Naive thymus-derived CD4-positive, alpha-beta T cell (primary cell): ENCODE measurements at regions not wholly inside any gene's neighbourhood (a gene's known extent, or its start where the extent isn't known, plus 50 kb on each side); places are given as distances from the start of the nearest gene placed in this dataset.

Experiments
- ATAC-seq: fragments of 150-1000 bp; cut with Tn5 transposase; 2 replicates; pipeline ENCODE4 v1.10.0; 2021; ENCODE audit warnings: mild to moderate bottlenecking, moderate library complexity
- CTCF ChIA-PET: fragments of 350-600 bp; sonication (Branson Sonifier 250); formaldehyde crosslinking; loops from one replicate; lab custom pipeline; 2021; ENCODE audit warnings: antibody characterized with exemption; lab: Charles Lee
- POLR2A ChIA-PET: fragments of 350-600 bp; sonication (Branson Sonifier 250); formaldehyde crosslinking; loops from one replicate; lab custom pipeline; 2021; ENCODE audit warnings: antibody characterized with exemption, inconsistent platforms; lab: Charles Lee
- DNase-seq, 9 donors: peaks; one replicate each; pipeline versions ENCODE4 v3.0.0 to v3.0.0-alpha.2; 2020 to 2022; ENCODE audit warnings: mixed read lengths in 1 of 9
- H3K27ac ChIP-seq: one replicate; pipeline ENCODE4 v1.7.0; 2013; ENCODE audit warnings: mild to moderate bottlenecking, low read depth, low read length, moderate library complexity
- H3K27me3 ChIP-seq, 2 donors: one replicate each; pipeline ENCODE4 v1.7.0; 2013; ENCODE audit warnings: low read length in 2 of 2, mild to moderate bottlenecking in 2 of 2, moderate library complexity in 2 of 2; ENCODE audit not compliant: control insufficient read depth in 2 of 2, insufficient read depth in 2 of 2
- H3K36me3 ChIP-seq, 3 experiments: 1 replicate in 2 of 3; 2 replicates in 1 of 3; pipeline ENCODE4 v1.7.0; 2013; ENCODE audit warnings: low read length in 3 of 3, mild to moderate bottlenecking in 3 of 3, moderate library complexity in 1 of 3; ENCODE audit not compliant: insufficient read depth in 3 of 3, control insufficient read depth in 2 of 3
- H3K4me1 ChIP-seq, 2 donors: one replicate each; pipeline ENCODE4 v1.7.0; 2013; ENCODE audit warnings: low read length in 2 of 2, mild to moderate bottlenecking in 2 of 2, moderate library complexity in 1 of 2; ENCODE audit not compliant: control insufficient read depth in 2 of 2, insufficient read depth in 2 of 2
- H3K4me3 ChIP-seq: 2 replicates; pipeline ENCODE4 v1.7.0; 2013; ENCODE audit warnings: mild to moderate bottlenecking, low read length
- H3K9me3 ChIP-seq, 3 experiments: 1 replicate in 2 of 3; 2 replicates in 1 of 3; pipeline ENCODE4 v1.7.0; 2013; ENCODE audit warnings: low read length in 3 of 3; ENCODE audit not compliant: control insufficient read depth in 2 of 3
- H3K27ac Mint-ChIP-seq, 9 donors: one replicate each; pipeline ENCODE4 v1.8.0; 2020 to 2022; ENCODE audit warnings: mixed read lengths in 9 of 9, mild to moderate bottlenecking in 8 of 9, moderate library complexity in 5 of 9, inconsistent platforms in 2 of 9
- H3K27me3 Mint-ChIP-seq, 5 donors: one replicate each; pipeline ENCODE4 v1.8.0; 2021 to 2022; ENCODE audit warnings: mixed read lengths in 5 of 5, mild to moderate bottlenecking in 1 of 5
- H3K36me3 Mint-ChIP-seq, 5 donors: one replicate each; pipeline ENCODE4 v1.8.0; 2020 to 2022; ENCODE audit warnings: mixed read lengths in 5 of 5, mild to moderate bottlenecking in 3 of 5, inconsistent platforms in 1 of 5
- H3K4me1 Mint-ChIP-seq, 7 donors: one replicate each; pipeline ENCODE4 v1.8.0; 2020 to 2022; ENCODE audit warnings: mixed read lengths in 7 of 7, mild to moderate bottlenecking in 3 of 7, inconsistent platforms in 1 of 7
- H3K4me3 Mint-ChIP-seq, 10 donors: one replicate each; pipeline ENCODE4 v1.8.0; 2020 to 2022; ENCODE audit warnings: mild to moderate bottlenecking in 10 of 10, mixed read lengths in 10 of 10, moderate library complexity in 6 of 10, inconsistent platforms in 2 of 10
- H3K9me3 Mint-ChIP-seq, 11 donors: one replicate each; pipeline ENCODE4 v1.8.0; 2020 to 2022; ENCODE audit warnings: mixed read lengths in 11 of 11, mild to moderate bottlenecking in 4 of 11, inconsistent platforms in 1 of 11, moderate library complexity in 1 of 11
- intact Hi-C, 2 donors: fragments of 100-400 bp; cut with micrococcal nuclease; formaldehyde crosslinking; loops; one replicate each; pipeline ENCODE4 v1.15.1; 2023

DNA sequence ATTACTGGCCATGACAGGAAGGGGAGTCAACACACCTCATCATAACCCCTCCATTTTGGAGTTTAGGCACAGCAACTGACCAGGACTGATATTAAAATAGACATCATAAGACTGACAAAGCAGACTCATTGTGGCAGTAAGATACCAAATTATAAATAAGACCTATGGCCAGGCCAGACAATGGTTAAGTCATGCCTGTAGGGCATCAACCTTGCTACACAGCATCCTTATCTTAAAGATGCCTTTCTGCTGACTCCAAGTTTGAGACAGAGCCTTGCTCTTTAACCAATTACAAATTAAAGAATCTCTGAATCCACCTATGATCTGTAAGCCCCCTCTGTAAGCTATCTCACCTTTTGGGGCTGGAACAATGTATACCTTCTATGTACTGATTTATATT is 65.5 kb downstream of the VCX2 start:
- no peaks in the 10 kb centered on the region for H3K36me3 ChIP-seq
- H3K27me3 ChIP-seq: no peaks in the 10 kb centered on the region
- intact Hi-C loops: no loop called here
- Mint-ChIP-seq H3K4me3 (no peak overlapping the region), H3K4me1 (no peaks in the 10 kb centered on the region), H3K36me3 (peaks cover 0 to 6% (median 0%) of the 10 kb centered on the region in 5 donors), H3K9me3 (peaks cover 0 to 19% (median 6%) of the 10 kb centered on the region in 11 donors), H3K27ac (no peak overlapping the region), H3K27me3 (no peaks in the 10 kb centered on the region)
- H3K9me3 ChIP-seq: no peaks in the 10 kb centered on the region
- no peak overlapping the region for H3K27ac ChIP-seq
- no peak overlapping the region for H3K4me3 ChIP-seq
- DNase-seq: no peak
- no peak for ATAC-seq
- H3K4me1 ChIP-seq: no peaks in the 10 kb centered on the region
- ChIA-PET POLR2A (no interaction called here), CTCF (no interaction called here)

DNA sequence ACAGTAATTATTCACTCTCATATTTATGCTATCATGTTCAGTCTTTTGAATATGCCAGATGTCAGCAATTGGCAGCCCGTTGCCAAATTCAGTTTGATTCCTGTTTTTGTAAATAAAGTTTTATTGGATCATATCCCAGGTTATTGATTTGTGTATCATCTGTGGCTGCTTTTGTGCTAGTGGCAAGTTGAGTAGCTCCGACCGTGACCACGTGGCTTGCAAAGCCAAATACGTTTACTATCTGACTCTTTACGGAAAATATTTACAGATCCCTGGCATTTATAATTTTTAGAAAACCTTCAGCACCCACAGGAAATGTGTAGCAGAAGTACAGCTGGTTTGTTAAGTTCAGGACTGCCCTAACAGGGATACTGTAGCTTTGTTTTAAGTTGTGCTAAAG is 67.4 kb downstream of the VCX2 start:
- H3K36me3 ChIP-seq: no peaks in the 10 kb centered on the region
- peaks cover 0 to 3% (median 0%) of the 10 kb centered on the region in 5 donors for H3K36me3 Mint-ChIP-seq
- intact Hi-C loops: no loop called here
- H3K27ac ChIP-seq: no peak overlapping the region
- H3K4me3 Mint-ChIP-seq: no peak overlapping the region
- H3K4me1 ChIP-seq: no peaks in the 10 kb centered on the region
- H3K27me3 Mint-ChIP-seq: no peaks in the 10 kb centered on the region
- peaks cover 0 to 4% (median 0%) of the 10 kb centered on the region in 7 donors for H3K4me1 Mint-ChIP-seq
- no peaks in the 10 kb centered on the region for H3K27me3 ChIP-seq
- H3K9me3 ChIP-seq: no peaks in the 10 kb centered on the region
- ChIA-PET POLR2A (no interaction called here), CTCF (no interaction called here)
- no peak overlapping the region for H3K27ac Mint-ChIP-seq
- ATAC-seq (no peak), DNase-seq (no peak)
- peaks cover 0 to 9% (median 3%) of the 10 kb centered on the region in 11 donors for H3K9me3 Mint-ChIP-seq
- H3K4me3 ChIP-seq: no peak overlapping the region

DNA sequence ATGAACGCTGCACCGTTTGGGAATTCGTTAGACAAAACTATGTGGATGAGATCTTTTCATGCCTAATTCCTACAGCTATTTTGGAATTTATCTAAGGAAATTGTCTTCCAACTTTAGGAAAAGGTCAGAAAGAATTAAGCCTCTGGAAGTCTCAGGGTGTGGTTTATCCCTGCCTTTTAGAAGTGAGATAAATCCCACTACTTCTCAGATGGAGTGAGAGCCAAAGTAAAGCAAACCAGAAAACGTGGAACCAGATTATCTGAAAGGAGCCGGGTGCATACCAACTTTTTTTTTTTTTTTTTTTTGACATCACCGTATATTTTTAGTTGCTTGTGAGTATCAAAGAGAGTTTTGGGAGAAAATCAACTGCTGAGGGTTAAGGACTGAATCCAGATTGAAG is 79.6 kb downstream of the VCX2 start:
- H3K4me3 ChIP-seq: no peak overlapping the region
- CTCF ChIA-PET: no interaction called here

DNA sequence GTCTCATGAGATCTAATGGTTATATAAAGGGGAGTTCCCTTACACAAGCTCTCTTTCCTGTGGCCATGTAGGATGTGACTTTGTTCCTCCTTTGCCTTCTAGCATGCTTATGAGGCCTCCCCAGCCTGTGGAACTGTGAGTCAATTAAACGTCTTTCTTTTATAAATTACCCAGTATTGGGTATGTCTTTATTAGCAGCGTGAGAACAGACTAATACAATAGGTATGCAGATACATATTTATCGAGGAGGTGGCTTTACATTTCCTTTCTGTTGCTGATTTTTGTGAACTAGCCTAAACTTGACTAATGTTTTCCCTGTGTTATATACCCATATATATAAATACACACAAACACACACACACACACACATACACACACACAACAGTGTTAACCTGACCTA is 80.2 kb downstream of the VCX2 start:
- no peak overlapping the region for H3K27ac ChIP-seq
- Mint-ChIP-seq H3K4me1 (no peaks in the 10 kb centered on the region), H3K4me3 (no peak overlapping the region), H3K27me3 (no peaks in the 10 kb centered on the region), H3K9me3 (peaks cover 0 to 5% (median 0%) of the 10 kb centered on the region in 11 donors), H3K27ac (no peak overlapping the region), H3K36me3 (no peaks in the 10 kb centered on the region)
- no peak for ATAC-seq
- DNase-seq: no peak
- CTCF ChIA-PET: no interaction called here
- H3K36me3 ChIP-seq: no peaks in the 10 kb centered on the region
- H3K4me3 ChIP-seq: no peak overlapping the region
- intact Hi-C loops: no loop called here
- H3K9me3 ChIP-seq: no peaks in the 10 kb centered on the region
- H3K27me3 ChIP-seq: no peaks in the 10 kb centered on the region
- POLR2A ChIA-PET: no interaction called here
- H3K4me1 ChIP-seq: no peaks in the 10 kb centered on the region

More for the DNA sequence above, 79.6 kb downstream of the VCX2 start:
- Mint-ChIP-seq H3K36me3 (no peaks in the 10 kb centered on the region), H3K4me1 (no peaks in the 10 kb centered on the region), H3K27ac (no peak overlapping the region), H3K9me3 (peaks cover 0 to 5% (median 0%) of the 10 kb centered on the region in 11 donors), H3K27me3 (no peaks in the 10 kb centered on the region), H3K4me3 (no peak overlapping the region)
- H3K36me3 ChIP-seq: no peaks in the 10 kb centered on the region
- POLR2A ChIA-PET: no interaction called here
- intact Hi-C loops: no loop called here
- H3K9me3 ChIP-seq: no peaks in the 10 kb centered on the region
- ATAC-seq (no peak), DNase-seq (no peak)
- no peaks in the 10 kb centered on the region for H3K27me3 ChIP-seq
- H3K4me1 ChIP-seq: no peaks in the 10 kb centered on the region
- H3K27ac ChIP-seq: no peak overlapping the region

DNA sequence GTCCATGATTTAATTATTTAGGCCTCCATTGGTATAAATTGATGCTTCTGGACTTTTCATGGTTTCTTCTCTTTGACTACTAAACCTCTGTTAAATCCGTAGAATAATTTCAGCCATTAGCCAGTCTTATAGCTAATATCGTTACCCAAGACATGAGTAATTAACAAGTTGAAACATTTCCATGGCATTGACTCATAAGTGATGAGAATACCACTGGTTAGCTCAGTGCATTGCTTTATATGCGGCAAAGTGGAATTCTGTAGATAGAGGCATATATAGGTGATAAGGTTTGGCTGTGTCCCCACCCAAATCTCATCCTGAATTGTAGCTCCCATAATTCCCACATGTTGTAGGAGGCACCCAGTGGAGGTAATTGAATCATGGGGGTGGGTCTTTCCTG is 80.6 kb downstream of the VCX2 start:
- ChIA-PET POLR2A (no interaction called here), CTCF (no interaction called here)
- no peaks in the 10 kb centered on the region for H3K9me3 ChIP-seq
- ATAC-seq (no peak), DNase-seq (no peak)
- Mint-ChIP-seq H3K4me3 (no peak overlapping the region), H3K27ac (no peak overlapping the region), H3K9me3 (peaks cover 0 to 4% (median 0%) of the 10 kb centered on the region in 11 donors), H3K4me1 (no peaks in the 10 kb centered on the region), H3K27me3 (no peaks in the 10 kb centered on the region), H3K36me3 (no peaks in the 10 kb centered on the region)
- no peaks in the 10 kb centered on the region for H3K36me3 ChIP-seq
- no peak overlapping the region for H3K27ac ChIP-seq
- H3K4me1 ChIP-seq: no peaks in the 10 kb centered on the region
- no peak overlapping the region for H3K4me3 ChIP-seq
- H3K27me3 ChIP-seq: no peaks in the 10 kb centered on the region
- intact Hi-C loops: no loop called here

DNA sequence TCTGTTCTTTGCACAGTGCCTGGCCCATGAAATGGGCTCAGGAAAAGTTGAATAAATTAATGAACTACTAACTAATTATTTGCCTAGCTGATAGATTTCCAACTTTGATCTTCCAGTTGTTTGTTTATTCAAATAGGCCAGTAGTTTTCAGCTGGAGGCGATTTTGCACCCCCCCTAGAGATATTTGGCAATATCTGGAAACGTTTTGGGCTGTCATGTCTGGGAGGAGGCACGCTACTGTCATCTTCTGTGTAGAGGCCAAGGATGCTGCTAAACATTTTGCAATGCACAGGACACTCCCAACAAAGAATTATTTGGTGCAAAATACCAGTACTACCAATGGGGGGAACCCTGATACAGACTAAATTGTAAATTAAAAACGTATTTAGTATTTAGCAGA is 81.9 kb downstream of the VCX2 start:
- no peak for ATAC-seq
- Histone ChIP-seq H3K4me1 (no peaks in the 10 kb centered on the region), H3K36me3 (no peaks in the 10 kb centered on the region), H3K9me3 (no peaks in the 10 kb centered on the region), H3K4me3 (no peak overlapping the region), H3K27me3 (no peaks in the 10 kb centered on the region), H3K27ac (no peak overlapping the region)
- Mint-ChIP-seq H3K27ac (no peak overlapping the region), H3K4me1 (no peaks in the 10 kb centered on the region), H3K4me3 (no peak overlapping the region), H3K36me3 (no peaks in the 10 kb centered on the region), H3K9me3 (peaks cover 0 to 4% (median 0%) of the 10 kb centered on the region in 11 donors), H3K27me3 (no peaks in the 10 kb centered on the region)
- intact Hi-C loops: no loop called here
- no peak for DNase-seq
- POLR2A ChIA-PET: no interaction called here
- CTCF ChIA-PET: no interaction called here

DNA sequence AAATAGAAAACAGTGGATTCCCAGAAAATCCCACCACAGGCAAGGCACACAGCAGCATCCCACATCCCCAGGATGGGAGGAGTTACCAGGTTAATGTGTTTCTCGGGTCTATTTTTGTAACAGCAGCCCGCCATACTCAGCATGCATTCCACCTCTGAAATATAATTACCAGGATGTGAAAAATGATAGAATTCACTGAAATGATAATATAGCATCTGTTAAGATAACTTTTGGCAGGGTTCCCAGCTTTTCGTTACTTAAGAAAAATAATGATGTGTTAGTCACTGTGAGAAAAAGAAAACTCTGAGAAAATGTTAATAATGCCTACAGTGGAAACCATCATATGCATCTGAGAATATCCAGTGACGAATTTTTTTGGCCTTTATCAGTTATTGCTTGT is 87.1 kb downstream of the VCX2 start:
- intact Hi-C loops: no loop called here
- no peak for DNase-seq
- CTCF ChIA-PET: no interaction called here

More for the DNA sequence above, 87.1 kb downstream of the VCX2 start:
- POLR2A ChIA-PET: no interaction called here
- H3K4me3 ChIP-seq: no peak overlapping the region
- Mint-ChIP-seq H3K4me1 (no peaks in the 10 kb centered on the region), H3K27ac (no peak overlapping the region), H3K4me3 (no peak overlapping the region), H3K36me3 (no peaks in the 10 kb centered on the region), H3K27me3 (no peaks in the 10 kb centered on the region), H3K9me3 (peaks cover 0 to 2% (median 0%) of the 10 kb centered on the region in 11 donors)
- no peaks in the 10 kb centered on the region for H3K27me3 ChIP-seq
- H3K36me3 ChIP-seq: no peaks in the 10 kb centered on the region
- no peak for ATAC-seq
- H3K27ac ChIP-seq: no peak overlapping the region
- no peaks in the 10 kb centered on the region for H3K4me1 ChIP-seq
- no peaks in the 10 kb centered on the region for H3K9me3 ChIP-seq
